GM20431 (cell line): ENCODE measurements at regions not wholly inside any gene's neighbourhood (a gene's known extent, or its start where the extent isn't known, plus 50 kb on each side); places are given as distances from the start of the nearest gene placed in this dataset.
"Not testable (repeated sequence)": the region's sequence is repeated elsewhere in the genome, so short reads cannot be mapped to it uniquely, and the experiment has no call there.

Experiments
- in situ Hi-C: fragments of 300-500 bp; cut with MseI, MboI; formaldehyde crosslinking; loops from one replicate; pipeline ENCODE4 v1.15.0; 2020; ENCODE audit warnings: low sequenced_read_pairs; ENCODE audit not compliant: unreplicated experiment

DNA sequence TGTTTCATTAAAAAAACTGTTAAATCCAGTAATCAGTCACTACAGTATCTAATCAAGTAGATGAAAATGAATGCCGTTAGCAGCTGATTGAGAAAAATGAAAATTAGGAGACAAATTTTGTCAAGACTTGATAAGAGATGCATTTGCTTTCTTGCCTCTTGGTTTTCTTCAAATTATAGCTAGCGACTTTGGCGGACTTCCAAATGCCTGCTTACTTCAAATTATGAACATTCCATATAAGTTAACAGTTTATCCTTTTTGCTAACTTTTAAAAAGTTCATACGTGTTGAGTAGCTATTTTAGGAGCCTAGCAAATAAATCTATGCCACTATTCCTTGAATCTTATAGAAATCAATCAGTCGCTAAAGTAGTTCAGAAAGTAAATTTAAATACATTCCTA lies 58.8 kb downstream of the PPP4R3C start:
- in situ Hi-C loops = no loop called here

- in situ Hi-C loops = no loop called here
Measured at GRCh38 chrX:27399146-27399456, 64.0 kb downstream of the PPP4R3C start.

- in situ Hi-C loops = no loop called here
Measured at GRCh38 chrX:27391623-27392022, 71.5 kb downstream of the PPP4R3C start.

GRCh38 chrX:27381419-27381818 lies 81.7 kb downstream of the PPP4R3C start:
- in situ Hi-C loops = no loop called here

GRCh38 chrX:27380163-27380845 lies 82.8 kb downstream of the PPP4R3C start:
- in situ Hi-C loops = no loop called here

DNA sequence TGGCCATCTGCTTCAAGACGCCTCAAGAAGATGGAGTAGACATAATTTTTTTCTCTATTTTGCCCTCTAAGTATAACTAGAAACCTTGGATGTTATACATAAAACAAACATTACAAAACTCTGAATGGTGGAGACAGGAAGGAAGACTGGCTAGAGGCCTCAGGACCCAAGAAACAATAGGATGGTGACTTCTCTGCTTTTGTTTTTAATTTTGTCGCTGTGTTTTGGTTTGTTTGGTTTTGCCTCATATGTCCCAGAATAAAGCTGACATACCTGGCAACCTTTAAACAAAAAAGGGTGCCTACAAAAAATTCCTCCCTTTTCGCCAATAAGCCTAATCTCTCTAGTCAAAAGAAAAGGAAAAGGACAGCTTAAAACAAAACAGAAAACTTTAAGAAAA lies 109.1 kb downstream of the PPP4R3C start:
- in situ Hi-C loops = no loop called here

GRCh38 chrX:27350476-27350875 lies 112.7 kb downstream of the PPP4R3C start:
- in situ Hi-C loops = no loop called here

- in situ Hi-C loops = no loop called here
Measured at GRCh38 chrX:27336466-27337091, 126.6 kb downstream of the PPP4R3C start.

DNA sequence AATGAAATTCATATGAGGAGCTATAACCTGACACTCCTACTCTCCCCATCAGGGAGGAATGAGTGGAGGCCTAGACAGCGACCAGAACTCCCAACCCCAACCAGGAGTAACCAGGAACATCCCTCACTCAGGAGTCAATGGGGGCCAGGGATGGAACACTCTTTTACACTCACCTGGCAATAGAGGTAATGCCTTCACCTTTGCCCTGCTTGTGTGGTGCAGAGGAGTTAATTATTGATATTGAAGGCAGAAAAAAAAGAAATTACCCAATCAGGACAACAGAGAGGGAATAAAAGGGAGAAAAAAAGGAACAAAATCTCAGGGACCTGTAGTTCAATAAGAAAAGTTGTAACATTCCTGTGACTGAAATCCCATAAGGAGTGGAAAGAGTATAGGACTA lies 141.5 kb downstream of the PPP4R3C start:
- in situ Hi-C loops = no loop called here

DNA sequence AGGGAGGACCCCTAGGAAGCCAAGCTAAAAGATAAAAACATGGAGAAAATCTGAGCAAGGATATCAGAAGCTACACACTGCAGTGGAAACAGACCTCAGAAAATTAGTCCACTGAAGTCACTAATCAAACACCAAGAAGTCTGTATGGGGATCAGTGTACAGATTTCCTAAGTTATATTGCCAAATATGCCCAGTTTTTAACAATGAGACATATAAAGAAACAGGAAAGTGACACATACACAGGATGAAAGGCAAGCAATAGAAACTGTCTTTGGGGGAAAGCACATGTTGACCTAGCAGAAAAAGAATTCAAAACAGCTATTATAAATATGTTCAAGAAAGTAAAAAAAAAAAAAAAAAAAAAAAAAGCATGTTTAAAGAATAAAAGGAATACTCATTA lies 153.7 kb downstream of the PPP4R3C start:
- in situ Hi-C loops = no loop called here

DNA sequence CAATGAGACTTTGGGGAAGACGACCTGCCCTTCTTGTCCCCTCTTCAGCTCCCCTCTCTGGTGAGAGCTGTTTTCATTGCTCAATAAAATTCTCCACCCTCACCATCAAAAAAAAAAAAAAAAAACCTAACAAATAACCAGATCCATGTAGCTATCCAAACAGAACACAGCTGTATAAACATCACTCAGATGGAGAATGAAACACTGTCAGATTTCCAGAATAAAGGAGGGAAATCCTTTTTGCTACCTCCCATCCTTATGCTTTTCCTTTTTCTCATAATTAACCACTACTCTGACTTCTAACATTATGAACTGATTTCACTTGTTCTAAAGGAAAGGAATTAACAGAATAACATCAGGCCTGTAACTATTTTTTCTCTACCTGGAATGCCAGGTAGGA lies 155.6 kb downstream of the PPP4R3C start:
- in situ Hi-C loops = no loop called here

- in situ Hi-C loops = not testable (repeated sequence)
Measured at GRCh38 chrX:27292552-27292951, 170.6 kb downstream of the PPP4R3C start.

DNA sequence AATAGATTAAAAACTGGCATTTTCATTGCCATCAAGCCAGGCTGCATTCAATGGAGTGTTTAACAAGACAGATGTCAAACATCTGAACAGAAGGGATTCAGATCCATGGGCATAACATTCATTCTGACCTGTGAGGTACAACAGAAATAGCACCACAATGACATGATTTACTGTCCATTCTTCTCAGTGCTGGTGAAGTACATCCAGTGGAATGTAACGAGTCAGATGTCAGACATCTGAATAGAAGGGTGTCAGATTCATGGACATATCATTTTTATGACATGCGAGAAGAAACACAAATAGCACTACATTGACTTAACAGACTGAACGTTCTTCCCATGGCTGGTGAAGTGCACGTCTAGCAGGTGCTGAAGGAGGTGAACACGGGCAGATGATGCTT lies 186.4 kb downstream of the PPP4R3C start:
- in situ Hi-C loops = no loop called here

- in situ Hi-C loops = no loop called here
Measured at GRCh38 chrX:27254656-27255055, 208.5 kb downstream of the PPP4R3C start.

GRCh38 chrX:27251369-27251768 lies 211.8 kb downstream of the PPP4R3C start:
- in situ Hi-C loops = no loop called here

DNA sequence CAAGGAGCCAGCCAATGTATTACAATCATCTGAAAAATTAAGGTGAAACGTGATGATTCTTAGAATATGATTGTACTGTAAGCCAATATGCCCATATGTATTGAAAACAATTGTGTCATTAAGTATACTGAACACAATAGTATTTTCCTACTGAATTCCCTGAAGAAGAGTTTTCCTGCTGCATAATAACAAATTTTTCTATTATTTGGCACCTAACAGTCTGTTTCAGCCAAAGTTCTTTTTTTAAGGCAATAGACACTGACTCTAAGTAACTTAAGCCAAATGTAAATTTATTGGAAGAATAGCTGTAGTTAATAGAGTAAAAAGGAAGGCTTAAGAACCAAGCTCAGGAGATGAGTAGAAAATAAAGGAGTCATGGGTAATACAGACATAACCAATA lies 220.6 kb downstream of the PPP4R3C start:
- in situ Hi-C loops = no loop called here

- in situ Hi-C loops = no loop called here
Measured at GRCh38 chrX:27241981-27242380, 221.2 kb downstream of the PPP4R3C start.

GRCh38 chrX:27240042-27240441 lies 223.1 kb downstream of the PPP4R3C start:
- in situ Hi-C loops = not testable (repeated sequence)

DNA sequence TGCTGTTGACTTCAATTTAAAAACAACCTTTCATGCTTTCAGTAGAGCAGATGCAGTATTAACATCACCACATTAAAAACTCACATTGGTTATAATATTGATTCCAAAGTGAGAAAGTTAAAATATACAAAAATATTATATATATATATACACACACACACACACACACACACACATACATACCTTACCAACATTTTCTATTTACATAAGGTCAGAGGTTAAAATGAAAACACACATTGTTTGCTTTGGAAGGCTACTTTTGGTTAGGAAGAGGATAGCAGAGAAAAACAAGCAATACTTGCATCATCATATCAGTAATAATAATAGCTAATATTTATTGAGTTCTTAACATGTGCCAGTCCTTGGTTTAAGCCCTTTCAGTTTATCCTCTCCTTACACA lies 226.5 kb downstream of the PPP4R3C start:
- in situ Hi-C loops = no loop called here

GRCh38 chrX:27229721-27230120 lies 233.4 kb downstream of the PPP4R3C start:
- in situ Hi-C loops = no loop called here

DNA sequence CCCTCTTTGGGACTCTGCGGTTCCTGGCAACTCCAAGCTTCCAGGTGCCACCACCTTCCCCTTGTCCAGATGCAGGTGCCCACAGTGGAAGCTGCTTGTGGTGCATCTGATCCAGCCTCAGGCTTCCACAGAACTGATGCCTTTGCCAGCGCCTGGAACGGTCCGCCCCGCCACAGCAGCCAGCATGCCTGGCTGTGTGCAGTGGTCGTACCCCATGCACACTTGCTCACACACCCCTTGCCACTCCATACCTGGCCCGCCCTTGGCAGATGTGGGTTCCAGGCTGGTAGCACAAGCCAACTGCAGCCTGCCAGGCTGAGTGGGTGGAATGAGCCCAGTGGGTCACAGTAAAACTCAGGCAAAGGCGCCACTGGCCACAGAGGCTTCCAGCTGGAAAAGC lies 240.5 kb downstream of the PPP4R3C start:
- in situ Hi-C loops = no loop called here

- in situ Hi-C loops = no loop called here
Measured at GRCh38 chrX:27186671-27187070, 276.5 kb downstream of the PPP4R3C start.
